ENCODE measurements at regions not wholly inside any gene's neighbourhood (a gene's known extent, or its start where the extent isn't known, plus 50 kb on each side); places are given as distances from the start of the nearest gene placed in this dataset.

DNA sequence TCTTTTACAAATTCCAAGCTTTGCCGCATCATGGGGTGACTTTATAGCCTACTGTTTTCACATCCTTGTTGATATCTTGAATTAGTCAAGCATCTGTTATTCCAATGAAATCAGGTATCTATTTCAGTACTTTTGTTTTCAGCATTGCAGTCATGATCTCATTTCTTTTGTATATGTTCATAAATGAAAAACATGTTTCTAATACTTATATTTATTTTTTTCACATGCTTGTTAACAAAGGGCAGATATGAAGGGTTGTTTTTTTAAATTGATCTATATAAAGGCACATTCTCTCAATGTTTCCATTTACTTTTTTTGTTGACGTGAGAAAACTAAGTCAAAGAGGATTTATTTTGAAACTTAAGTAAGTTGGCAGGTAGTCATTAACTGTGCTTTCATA lies 964.8 kb downstream of the JRKL start:
- in situ Hi-C loops (cut with HindIII; ENCODE audit: low pct_unique_long_range_greater_than_20kb, low sequenced_read_pairs), result no loop called here
- no peak for DNase-seq (ENCODE audit: low read depth)

DNA sequence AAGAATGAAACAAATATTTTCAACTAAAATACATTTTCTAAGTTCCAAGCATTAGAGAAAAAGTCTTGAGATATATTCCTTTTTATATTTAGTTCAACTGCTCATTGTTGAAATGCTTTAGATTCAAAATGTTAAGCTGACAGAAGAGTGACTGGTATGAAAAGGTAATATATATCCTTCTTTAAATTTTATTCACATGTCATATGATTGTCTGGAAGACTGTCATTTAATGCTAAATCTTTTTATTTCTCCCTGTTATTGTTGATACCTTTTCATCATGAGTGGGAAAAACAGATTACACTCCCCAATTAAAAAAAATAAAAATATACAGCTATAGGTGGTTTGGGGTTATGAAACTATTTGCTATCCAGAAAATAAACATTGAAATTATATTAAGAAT lies 965.4 kb downstream of the JRKL start:
- in situ Hi-C loops (cut with HindIII; ENCODE audit: low pct_unique_long_range_greater_than_20kb, low sequenced_read_pairs), result no loop called here
- DNase-seq (ENCODE audit: low read depth), result no peak

DNA sequence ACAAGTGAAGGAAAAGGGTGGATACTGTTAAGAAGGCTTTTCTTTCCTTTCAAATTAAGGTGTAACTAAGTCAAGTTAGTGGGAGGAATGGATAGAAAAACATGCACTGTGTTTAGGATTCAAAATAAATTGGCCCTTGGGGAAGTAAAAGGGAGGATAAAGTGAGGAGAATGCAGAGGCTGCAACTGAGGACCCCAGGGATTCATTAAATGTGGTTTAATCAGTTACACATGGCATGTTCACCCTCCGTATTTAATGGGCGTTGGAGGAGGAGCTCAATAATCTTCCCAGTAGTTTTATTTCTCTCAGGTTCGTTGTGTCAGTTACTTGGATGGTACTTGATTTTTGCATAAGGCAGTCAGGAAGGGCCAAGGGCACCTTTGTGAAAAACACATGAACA lies 966.3 kb downstream of the JRKL start:
- DNase-seq (ENCODE audit: low read depth), result no peak
- in situ Hi-C loops (cut with HindIII; ENCODE audit: low pct_unique_long_range_greater_than_20kb, low sequenced_read_pairs), result no loop called here

DNA sequence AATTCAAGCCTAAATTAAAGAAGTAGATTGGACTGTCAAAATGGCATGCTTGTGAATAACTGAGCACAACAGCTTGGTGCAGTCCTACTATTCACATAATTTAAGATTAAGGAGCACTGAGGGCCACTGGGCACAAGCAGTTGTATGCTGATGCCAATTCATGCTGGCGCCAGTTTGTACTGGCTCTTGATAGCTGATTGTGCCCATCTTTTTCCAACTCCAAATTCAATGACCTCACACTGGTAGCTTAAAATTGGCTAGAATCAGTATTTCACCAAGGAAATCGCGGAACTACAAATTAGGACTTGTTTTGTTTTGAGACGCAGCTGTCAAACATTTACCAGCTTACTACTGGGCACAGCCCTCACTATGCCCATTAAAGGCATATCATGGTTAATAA lies 969.2 kb downstream of the JRKL start:
- in situ Hi-C loops (cut with HindIII; ENCODE audit: low pct_unique_long_range_greater_than_20kb, low sequenced_read_pairs), result no loop called here
- no peak for DNase-seq (ENCODE audit: low read depth)

DNA sequence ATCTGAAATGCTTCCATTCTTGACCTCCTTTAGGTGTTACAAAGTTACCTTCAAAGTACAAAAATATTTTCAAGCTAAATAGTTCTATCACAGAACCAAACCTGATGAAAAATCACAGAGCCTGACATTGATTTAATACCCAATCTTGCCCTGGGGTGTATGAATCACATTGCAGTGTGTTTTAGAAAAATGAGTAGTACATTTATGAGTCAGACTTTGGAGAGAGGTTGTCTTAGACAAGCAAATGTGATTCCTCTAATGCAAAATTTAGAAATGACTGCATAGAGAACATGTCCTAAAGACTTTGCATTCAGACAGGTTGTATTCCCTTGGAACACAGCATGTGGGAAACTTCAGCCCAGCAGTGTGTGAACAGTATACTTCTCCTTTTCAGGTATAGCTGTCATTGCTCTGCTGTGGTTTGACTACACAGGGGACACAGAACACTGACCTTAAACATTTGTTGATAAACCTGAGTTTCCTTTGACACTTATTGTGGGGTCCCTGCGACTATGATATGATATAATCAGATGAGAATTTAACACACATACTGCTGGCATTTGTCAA lies 972.1 kb downstream of the JRKL start:
- peak; percentile 1 for DNase-seq (ENCODE audit: low read depth)
- in situ Hi-C loops (cut with HindIII; ENCODE audit: low pct_unique_long_range_greater_than_20kb, low sequenced_read_pairs), result no loop called here

DNA sequence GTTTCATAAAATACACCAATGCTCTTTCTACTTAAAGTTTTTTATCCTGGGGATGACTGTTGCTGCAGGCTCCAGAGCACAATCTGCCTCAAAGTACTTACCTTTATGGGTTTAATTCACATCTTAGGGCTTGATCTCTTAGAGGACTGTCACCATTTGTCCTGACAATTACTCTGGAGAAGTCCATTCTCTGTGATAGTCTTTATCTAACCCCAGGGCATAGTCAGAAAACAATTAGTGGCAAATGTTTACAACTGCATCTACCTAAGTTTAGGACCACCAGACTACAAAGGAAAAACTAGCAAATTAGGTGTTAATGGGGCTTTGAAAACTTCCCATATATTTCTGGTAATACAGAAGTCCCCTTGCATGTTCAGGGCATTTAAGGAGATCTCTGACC lies 973.5 kb downstream of the JRKL start:
- DNase-seq (ENCODE audit: low read depth), result no peak
- in situ Hi-C loops (cut with HindIII; ENCODE audit: low pct_unique_long_range_greater_than_20kb, low sequenced_read_pairs), result no loop called here

DNA sequence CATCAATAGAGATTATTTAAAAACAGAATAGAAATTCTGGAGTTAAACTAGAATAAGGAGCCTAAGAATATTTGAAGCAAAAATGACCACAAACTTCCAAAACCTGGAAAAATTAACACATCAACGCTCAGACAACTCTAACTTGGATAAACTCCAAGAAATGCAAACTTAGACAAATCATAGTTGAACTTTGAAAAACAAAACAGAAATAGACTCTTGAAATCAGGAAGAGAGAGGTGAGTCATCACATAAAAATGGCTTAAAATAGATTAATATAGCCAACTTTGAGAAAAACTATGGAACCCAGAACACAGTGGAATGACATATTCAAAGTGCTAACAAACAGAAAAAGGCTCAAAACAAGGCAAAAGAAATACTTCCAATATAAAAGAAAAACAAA lies 974.2 kb downstream of the JRKL start:
- in situ Hi-C loops (cut with HindIII; ENCODE audit: low pct_unique_long_range_greater_than_20kb, low sequenced_read_pairs), result no loop called here
- peak; percentile 1 for DNase-seq (ENCODE audit: low read depth)

DNA sequence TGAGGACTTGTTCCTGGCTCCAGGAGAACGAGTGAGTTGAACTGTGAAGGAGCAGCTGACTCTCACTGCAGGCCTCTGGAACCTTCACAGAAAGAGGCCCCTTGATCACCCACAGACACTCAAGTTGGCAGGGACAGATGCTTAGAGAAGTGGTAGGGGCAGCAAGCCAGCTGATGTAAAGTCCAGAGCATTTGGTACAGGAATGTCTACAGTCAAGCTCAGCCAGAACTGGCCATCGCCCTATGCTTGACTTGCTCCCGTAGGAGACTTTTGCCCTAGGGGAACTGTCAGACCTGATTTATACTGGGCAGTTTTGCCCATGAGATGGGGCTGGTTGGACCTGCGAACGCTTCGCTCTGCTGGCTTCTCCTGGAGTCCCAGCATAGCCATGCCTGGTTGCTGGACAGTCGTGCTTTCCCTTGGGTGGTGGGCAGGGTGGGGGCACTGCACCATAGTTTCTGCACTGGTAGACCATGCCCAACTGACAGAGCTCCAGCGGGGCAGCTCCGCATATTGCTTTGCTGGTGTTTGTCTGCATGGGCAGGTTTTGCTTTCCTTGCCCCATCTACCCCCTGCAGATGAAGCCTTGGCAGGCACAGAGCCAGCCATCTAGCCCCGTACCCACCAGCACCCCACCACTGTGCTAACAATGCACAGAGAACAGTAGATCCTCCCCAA lies 977.7 kb downstream of the JRKL start:
- no peak for DNase-seq (ENCODE audit: low read depth)
- in situ Hi-C loops (cut with HindIII; ENCODE audit: low pct_unique_long_range_greater_than_20kb, low sequenced_read_pairs), result no loop called here

DNA sequence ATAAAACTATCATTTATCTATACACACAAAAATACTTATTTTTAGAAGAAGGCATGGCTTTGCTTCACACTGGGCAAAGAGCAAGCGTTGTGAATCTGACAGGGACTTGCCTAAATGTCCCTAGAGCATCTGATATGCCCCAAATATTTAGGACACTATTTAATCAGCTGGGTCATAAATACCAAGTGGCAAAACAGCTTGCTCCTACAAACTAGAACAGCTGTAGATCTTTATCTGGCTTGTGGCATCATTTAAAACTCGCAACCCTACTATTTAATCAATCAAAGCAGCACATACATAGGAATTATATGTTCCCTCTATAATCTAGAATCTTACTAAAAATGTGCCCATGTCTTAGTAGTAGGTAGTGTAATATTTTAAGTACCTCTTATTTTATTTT lies 999.5 kb downstream of the JRKL start:
- in situ Hi-C loops (cut with HindIII; ENCODE audit: low pct_unique_long_range_greater_than_20kb, low sequenced_read_pairs), result no loop called here

DNA sequence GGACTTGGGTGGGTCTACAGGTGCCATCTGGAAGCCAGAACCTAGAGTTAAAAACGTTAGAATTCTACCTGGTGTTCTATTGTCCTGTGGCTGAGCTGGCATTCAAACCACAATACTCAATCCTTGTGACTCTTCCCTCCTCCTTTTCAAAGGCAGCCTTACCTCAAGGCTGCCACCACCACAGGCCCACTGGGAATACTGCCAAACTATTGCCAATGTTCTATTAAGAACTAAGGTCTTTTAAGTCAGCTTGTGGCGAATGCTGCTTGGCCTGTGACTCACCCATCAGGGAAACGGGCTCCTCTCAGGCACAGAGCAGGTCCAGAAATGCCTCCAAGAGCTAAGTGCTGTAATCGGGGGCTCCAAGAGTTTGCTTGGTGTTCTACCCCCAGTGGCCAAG lies 1008.4 kb downstream of the JRKL start:
- in situ Hi-C loops (cut with HindIII; ENCODE audit: low pct_unique_long_range_greater_than_20kb, low sequenced_read_pairs), result no loop called here
- DNase-seq (ENCODE audit: low read depth), result no peak

More for the DNA sequence above, 999.5 kb downstream of the JRKL start:
- DNase-seq (ENCODE audit: low read depth), result no peak

DNA sequence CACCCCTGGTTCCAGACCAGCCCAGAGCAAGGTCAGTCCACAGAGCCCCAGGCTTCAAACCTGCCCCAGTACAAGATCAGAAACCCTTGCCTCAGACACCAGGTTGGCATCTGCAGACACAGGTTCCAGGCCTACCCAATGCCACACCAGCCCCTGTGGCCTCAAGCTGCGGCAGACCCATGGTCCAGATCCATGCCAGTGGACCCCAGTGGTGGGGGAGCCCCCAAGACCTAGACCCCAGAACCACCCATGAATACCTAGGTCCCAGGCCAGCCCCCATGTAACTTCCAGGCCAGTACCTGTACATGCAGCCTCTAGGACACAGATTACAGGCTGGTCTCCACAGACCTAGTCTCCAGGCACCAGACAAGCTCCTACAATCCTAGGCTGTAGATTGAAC lies 1019.3 kb downstream of the JRKL start:
- DNase-seq (ENCODE audit: low read depth), result no peak
- in situ Hi-C loops (cut with HindIII; ENCODE audit: low pct_unique_long_range_greater_than_20kb, low sequenced_read_pairs), result no loop called here

DNA sequence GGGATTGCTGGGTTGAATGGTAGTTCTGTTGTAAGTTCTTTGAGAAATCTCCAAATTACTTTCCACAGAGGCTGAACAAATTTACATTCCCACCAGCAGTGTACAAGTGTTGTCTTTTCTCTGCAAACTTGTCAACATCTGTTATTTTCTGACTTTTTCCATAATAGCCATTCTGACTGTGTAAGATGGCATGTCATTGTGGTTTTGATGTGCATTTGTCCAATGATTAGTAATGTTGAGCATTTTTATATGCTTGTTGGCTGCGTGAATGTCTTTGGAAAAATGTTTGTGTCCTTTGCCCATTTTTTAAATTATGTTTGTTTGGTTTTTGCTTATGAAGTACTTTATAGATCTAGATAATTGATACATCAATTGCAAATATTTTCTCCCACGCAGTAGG lies 1025.0 kb downstream of the JRKL start:
- in situ Hi-C loops (cut with HindIII; ENCODE audit: low pct_unique_long_range_greater_than_20kb, low sequenced_read_pairs), result no loop called here
- DNase-seq (ENCODE audit: low read depth), result no peak

DNA sequence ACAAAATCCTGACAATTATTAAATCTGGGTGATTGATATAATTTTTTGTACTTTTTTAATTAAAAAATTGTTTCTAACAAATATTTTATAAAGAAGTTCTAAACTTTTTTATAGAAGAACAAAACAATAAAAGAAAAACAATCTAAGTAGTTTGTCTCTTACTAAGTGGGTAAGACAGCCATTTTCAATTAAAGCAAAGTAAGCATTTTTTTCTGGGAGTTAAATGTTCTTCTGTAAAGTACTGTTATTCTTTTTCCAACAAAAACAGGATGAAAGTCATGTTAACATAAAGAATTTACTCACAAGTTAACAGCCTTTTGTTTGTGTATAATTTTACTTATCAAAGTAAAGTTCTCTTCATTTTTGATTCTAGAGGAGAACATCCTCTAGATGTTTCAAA lies 1029.9 kb downstream of the JRKL start:
- in situ Hi-C loops (cut with HindIII; ENCODE audit: low pct_unique_long_range_greater_than_20kb, low sequenced_read_pairs), result no loop called here
- DNase-seq (ENCODE audit: low read depth), result no peak

DNA sequence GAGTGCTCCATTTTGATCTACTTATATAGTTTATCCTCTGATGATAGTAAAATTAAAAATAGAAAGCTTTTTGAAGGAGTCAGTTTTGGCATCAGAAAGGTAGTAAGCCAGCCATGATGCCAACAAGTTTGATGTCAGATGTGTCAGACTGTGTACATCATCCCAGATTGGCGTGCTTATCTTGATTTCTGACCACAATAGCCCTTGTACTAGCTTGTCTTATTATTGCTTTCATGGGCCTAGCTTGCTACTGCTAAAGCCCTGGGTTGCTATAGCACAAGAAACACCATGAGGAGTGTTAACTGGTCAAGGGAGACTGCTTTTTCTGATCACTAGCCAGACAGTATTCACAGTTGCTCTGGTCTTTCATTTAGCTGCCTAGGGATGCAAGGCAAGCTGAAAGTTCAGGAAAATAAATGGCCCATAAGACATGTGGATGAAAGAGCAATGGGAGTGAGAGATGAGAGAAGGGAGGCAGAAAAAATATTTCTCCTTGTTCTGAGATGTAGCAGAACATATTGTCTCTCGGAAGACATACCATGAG lies 1038.5 kb downstream of the JRKL start:
- in situ Hi-C loops (cut with HindIII; ENCODE audit: low pct_unique_long_range_greater_than_20kb, low sequenced_read_pairs), result no loop called here
- no peak for DNase-seq (ENCODE audit: low read depth)

DNA sequence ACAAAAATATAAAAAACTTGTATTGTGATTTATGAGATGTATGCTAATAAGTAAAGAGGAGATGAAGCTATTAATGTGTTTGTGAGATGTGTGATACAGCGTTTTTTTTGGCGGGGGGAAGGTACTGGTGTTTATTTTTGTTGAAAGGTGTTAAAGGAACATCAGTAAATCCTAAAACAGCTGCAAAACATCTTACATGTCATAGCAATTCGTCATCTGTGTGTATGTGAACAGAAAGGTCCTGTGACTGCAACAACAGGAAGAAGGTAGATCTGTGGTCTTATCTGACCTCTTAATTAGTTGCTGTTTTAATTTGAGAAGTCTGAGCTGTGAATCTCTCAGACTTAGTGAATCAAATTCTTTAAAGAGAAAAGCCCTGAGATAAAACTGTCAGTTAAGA lies 1041.1 kb downstream of the JRKL start:
- no peak for DNase-seq (ENCODE audit: low read depth)
- in situ Hi-C loops (cut with HindIII; ENCODE audit: low pct_unique_long_range_greater_than_20kb, low sequenced_read_pairs), result no loop called here

DNA sequence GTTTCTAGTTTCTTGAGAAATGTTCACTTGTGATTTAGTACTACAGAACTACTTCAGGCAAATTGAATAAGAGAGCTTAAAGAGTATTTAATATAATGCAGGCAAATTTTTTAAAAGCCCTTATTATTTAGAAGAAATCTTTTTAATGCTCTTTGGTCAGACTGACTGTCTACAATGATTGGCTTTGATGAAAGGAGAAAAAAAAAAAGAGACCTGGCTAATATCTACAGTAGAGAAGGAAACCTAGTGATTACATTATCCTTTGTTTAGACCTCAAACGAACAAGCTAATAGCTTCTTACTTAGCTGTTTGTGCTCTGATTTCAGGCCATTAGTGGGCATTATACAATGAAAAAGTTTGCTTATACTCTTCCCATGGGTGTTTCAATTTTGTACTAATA lies 1043.1 kb downstream of the JRKL start:
- in situ Hi-C loops (cut with HindIII; ENCODE audit: low pct_unique_long_range_greater_than_20kb, low sequenced_read_pairs), result no loop called here
- no peak for DNase-seq (ENCODE audit: low read depth)

DNA sequence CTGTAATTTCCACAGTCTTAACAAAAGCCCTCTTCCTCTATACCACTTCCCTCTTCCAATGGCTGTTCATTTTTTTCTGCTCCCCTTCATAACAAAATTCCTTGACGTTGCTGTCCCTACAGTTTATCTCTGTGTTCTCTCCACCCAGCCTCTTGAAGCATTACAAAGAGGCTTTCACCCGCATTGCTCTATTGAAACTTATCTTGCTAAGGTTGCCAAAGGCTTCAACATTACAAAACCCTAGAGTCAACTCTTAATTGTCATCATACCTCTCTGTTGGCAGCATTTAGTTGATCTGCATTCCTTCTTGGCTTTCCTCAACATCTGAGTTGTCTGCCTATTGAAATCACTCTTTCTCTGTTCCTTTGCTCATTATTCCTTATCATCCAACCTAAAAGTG lies 1055.7 kb downstream of the JRKL start:
- no peak for DNase-seq (ENCODE audit: low read depth)
- in situ Hi-C loops (cut with HindIII; ENCODE audit: low pct_unique_long_range_greater_than_20kb, low sequenced_read_pairs), result no loop called here

DNA sequence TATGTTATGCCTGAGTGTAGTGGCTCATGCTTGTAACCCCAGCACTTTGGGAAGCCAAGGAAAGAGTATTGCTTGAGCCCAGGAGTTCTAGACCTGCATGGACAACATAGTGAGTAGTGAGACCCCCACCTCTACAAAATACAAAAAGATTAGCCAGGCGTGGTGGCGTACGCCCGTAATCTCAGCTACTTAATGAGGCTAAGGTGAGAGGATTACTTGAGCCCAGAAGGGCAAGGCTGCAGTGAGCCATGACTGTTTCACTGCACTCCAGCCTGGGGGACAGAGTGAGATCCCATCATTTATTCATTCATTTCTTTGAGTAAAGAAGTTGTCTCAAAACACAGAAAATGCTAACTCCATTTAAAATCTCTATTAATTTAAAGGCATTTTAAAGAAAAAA lies 1061.6 kb downstream of the JRKL start:
- in situ Hi-C loops (cut with HindIII; ENCODE audit: low pct_unique_long_range_greater_than_20kb, low sequenced_read_pairs), result no loop called here
- no peak for DNase-seq (ENCODE audit: low read depth)

DNA sequence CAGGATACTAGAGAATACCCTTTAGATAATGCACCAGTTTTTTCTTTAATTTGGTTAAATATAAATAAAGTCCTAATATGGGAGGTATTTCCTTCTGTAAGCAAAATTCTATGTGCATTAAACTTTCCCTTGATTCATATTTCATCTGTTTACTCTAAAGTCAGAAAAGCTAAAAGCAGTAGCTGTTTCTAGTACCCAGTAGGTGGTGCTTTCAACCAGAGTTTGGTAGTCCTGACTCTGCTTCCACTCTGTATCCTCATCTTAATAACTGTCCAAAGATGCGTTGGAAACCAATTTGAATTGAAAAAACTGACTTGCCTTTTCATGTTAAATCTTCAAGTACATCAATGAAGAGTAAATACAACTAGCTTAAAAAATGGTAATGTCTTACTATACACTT lies 1065.2 kb downstream of the JRKL start:
- no peak for DNase-seq (ENCODE audit: low read depth)
- in situ Hi-C loops (cut with HindIII; ENCODE audit: low pct_unique_long_range_greater_than_20kb, low sequenced_read_pairs), result no loop called here

DNA sequence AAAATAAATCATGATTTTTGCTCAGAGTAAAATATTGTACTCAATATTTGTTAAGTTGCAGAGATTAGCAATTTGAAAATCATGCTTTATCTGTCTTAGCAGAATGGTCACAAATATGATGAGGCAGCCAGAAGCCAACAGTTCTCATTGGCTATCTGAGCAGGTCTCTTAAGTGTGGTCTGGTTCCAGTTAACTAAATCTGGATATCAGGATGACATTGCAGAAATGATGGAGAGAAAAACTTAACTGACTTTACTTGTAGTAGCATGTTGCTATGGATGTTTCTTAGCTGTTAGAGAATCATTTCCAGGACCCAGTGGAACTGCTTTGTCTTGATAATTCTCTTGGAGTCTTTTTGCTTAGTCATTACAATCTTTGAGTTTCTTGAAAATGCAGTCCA lies 1070.3 kb downstream of the JRKL start:
- in situ Hi-C loops (cut with HindIII; ENCODE audit: low pct_unique_long_range_greater_than_20kb, low sequenced_read_pairs), result no loop called here
- peak; percentile 63 for DNase-seq (ENCODE audit: low read depth)

Measured in Caki2 (cell line).